ENCODE measurements at regions not wholly inside any gene's neighbourhood (a gene's known extent, or its start where the extent isn't known, plus 50 kb on each side); places are given as distances from the start of the nearest gene placed in this dataset.

- DNase-seq (ENCODE audit: extremely low read depth in 1 of 4, low spot score in 3 of 4) (no peak), ATAC-seq (no peak), FAIRE-seq (no peak)
- H4K20me1 ChIP-seq (replicated peaks; ENCODE audit: control insufficient read depth, insufficient read depth, low read length) = no peaks in the 10 kb centered on the region
- no peaks in the 10 kb centered on the region for H3K79me2 ChIP-seq (ENCODE audit: control insufficient read depth, insufficient read depth, low read length)
- intact Hi-C loops (cut with micrococcal nuclease) = no loop called here
- in situ Hi-C loops (cut with MboI) = no loop called here
- no peak overlapping the region for H3K4me3 ChIP-seq
- no peak overlapping the region for H3K4me2 ChIP-seq (ENCODE audit: insufficient read depth, low read length)
- no peaks in the 10 kb centered on the region for H3K9me3 ChIP-seq (replicated peaks; ENCODE audit: control insufficient read depth, insufficient read depth, low read depth, low read length)
- no peak overlapping the region for H3K27ac ChIP-seq (ENCODE audit: extremely low read depth, low read depth, low read length)
- CTCF ChIA-PET (ENCODE audit: low intra/inter-chr PET ratio) = no interaction called here
- TF ChIP-seq ZNF717 (CRISPR knock-in tag; IDR thresholded peaks at IDR 0.05) = no peak
- TF ChIP-seq ZEB2 (IDR thresholded peaks at IDR 0.05) = no peak
- TF ChIP-seq PHF8 (IDR thresholded peaks at IDR 0.05; ENCODE audit: borderline replicate concordance, low read length) = no peak
- TF ChIP-seq PHTF2 (CRISPR knock-in tag; IDR thresholded peaks at IDR 0.05) = no peak
- TF ChIP-seq ZNF134 (CRISPR knock-in tag; conservative IDR thresholded peaks at IDR 0.05) = no peak
- peaks cover 0 to under 1% of the 10 kb centered on the region in 2 experiments; a peak in 3 of 5 replicates for H3K27me3 ChIP-seq (ENCODE audit: control insufficient read depth in 2 of 2, insufficient read depth in 2 of 2, low read length in 2 of 2)
- H3K9me1 ChIP-seq (ENCODE audit: control insufficient read depth, insufficient read depth, low read length) = no peaks in the 10 kb centered on the region
- no peaks in the 10 kb centered on the region for H3K4me1 ChIP-seq (replicated peaks in 1 of 2; ENCODE audit: control insufficient read depth in 2 of 2, insufficient read depth in 2 of 2, low read length in 2 of 2)
- BruUV-seq (replicated peaks) = no TSS peak
- no peak overlapping the region for H2AFZ ChIP-seq (ENCODE audit: low read depth, low read length)
- no peaks in the 10 kb centered on the region for H3K36me3 ChIP-seq (ENCODE audit: control insufficient read depth, insufficient read depth, low read length)
- WGBS (ENCODE audit: insufficient coverage, low coverage, missing lambda C conversion rate) = 0% methylated on average over 1 of the region's 1 CpG
- POLR2A ChIA-PET = no interaction called here
- H3K9ac ChIP-seq (ENCODE audit: insufficient read depth in 1 of 2, low read depth in 2 of 2, low read length in 2 of 2) = no peak overlapping the region
Observed at GRCh38 chr2:134004467-134004866, 249.4 kb upstream of the MGAT5 start.

GRCh38 chr2:134008837-134009236 lies 245.0 kb upstream of the MGAT5 start:
- FAIRE-seq (no peak), DNase-seq (ENCODE audit: extremely low read depth in 1 of 4, low spot score in 3 of 4) (no peak), ATAC-seq (no peak)
- Histone ChIP-seq H3K9ac (ENCODE audit: insufficient read depth in 1 of 2, low read depth in 2 of 2, low read length in 2 of 2) (no peak overlapping the region), H3K4me1 (replicated peaks in 1 of 2; ENCODE audit: control insufficient read depth in 2 of 2, insufficient read depth in 2 of 2, low read length in 2 of 2) (no peaks in the 10 kb centered on the region), H3K36me3 (ENCODE audit: control insufficient read depth, insufficient read depth, low read length) (no peaks in the 10 kb centered on the region), H3K9me3 (replicated peaks; ENCODE audit: control insufficient read depth, insufficient read depth, low read depth, low read length) (no peaks in the 10 kb centered on the region), H4K20me1 (replicated peaks; ENCODE audit: control insufficient read depth, insufficient read depth, low read length) (no peaks in the 10 kb centered on the region), H2AFZ (ENCODE audit: low read depth, low read length) (no peak overlapping the region), H3K4me2 (ENCODE audit: insufficient read depth, low read length) (no peak overlapping the region), H3K4me3 (no peak overlapping the region), H3K27me3 (ENCODE audit: control insufficient read depth in 2 of 2, insufficient read depth in 2 of 2, low read length in 2 of 2) (peaks cover 0 to 13% of the 10 kb centered on the region in 2 experiments; a peak in 3 of 5 replicates), H3K9me1 (ENCODE audit: control insufficient read depth, insufficient read depth, low read length) (no peaks in the 10 kb centered on the region), H3K27ac (ENCODE audit: extremely low read depth, low read depth, low read length) (no peak overlapping the region), H3K79me2 (ENCODE audit: control insufficient read depth, insufficient read depth, low read length) (no peaks in the 10 kb centered on the region)
- BruUV-seq (replicated peaks) = no TSS peak
- intact Hi-C loops (cut with micrococcal nuclease) = no loop called here
- no peak for TF ChIP-seq ZNF224 (CRISPR knock-in tag; IDR thresholded peaks at IDR 0.05)
- TF ChIP-seq PRMT5 (CRISPR knock-in tag; IDR thresholded peaks at IDR 0.05) = no peak
- TF ChIP-seq JUN (IDR thresholded peaks at IDR 0.05; ENCODE audit: borderline replicate concordance, low read depth, low read length) = no peak
- TF ChIP-seq JUN (CRISPR knock-in tag; IDR thresholded peaks at IDR 0.05; ENCODE audit: borderline replicate concordance) = no peak
- no peak for TF ChIP-seq PTBP1 (IDR thresholded peaks at IDR 0.05; ENCODE audit: low read depth, low read length)
- no peak for TF ChIP-seq NEUROD1 (IDR thresholded peaks at IDR 0.05; ENCODE audit: borderline replicate concordance, low read depth, low read length, partially characterized antibody)
- TF ChIP-seq L3MBTL2 (IDR thresholded peaks at IDR 0.05) = no peak
- in situ Hi-C loops (cut with MboI) = no loop called here
- ChIA-PET POLR2A (interaction anchor here (0.8 to 1.1 kb wide), 2 partner anchors 18 to 444 kb away, joined by 3 read pairs; no protein-coding TSS in a partner anchor), CTCF (ENCODE audit: low intra/inter-chr PET ratio) (no interaction called here)
- 0% methylated on average over 1 of the region's 1 CpG for WGBS (ENCODE audit: insufficient coverage, low coverage, missing lambda C conversion rate)
